SJSA1 (cell line): ENCODE measurements at regions not wholly inside any gene's neighbourhood (a gene's known extent, or its start where the extent isn't known, plus 50 kb on each side); places are given as distances from the start of the nearest gene placed in this dataset.

Experiments used
- DNase-seq, 2 experiments: peaks; one replicate each; pipeline ENCODE4 v3.0.0-alpha.2; 2015 to 2020; ENCODE audit warnings: low spot score in 2 of 2, low read depth in 1 of 2
- H3K27ac ChIP-seq: fragments of 250-450 bp; sonication (Bioruptor Pico); 2 replicates; pipeline ENCODE4 v1.5.1; 2020; ENCODE audit warnings: mild to moderate bottlenecking, moderate library complexity
- H3K27me3 ChIP-seq: fragments of 250-450 bp; sonication (Bioruptor Pico); replicated peaks from 2 replicates; pipeline ENCODE4 v1.5.1; 2020; ENCODE audit warnings: mild to moderate bottlenecking, moderate library complexity
- H3K36me3 ChIP-seq: fragments of 250-450 bp; sonication (Bioruptor Pico); 2 replicates; pipeline ENCODE4 v1.5.1; 2020; ENCODE audit warnings: mild to moderate bottlenecking
- H3K4me1 ChIP-seq: fragments of 250-450 bp; sonication (Bioruptor Pico); replicated peaks from 2 replicates; pipeline ENCODE4 v1.6.1; 2021; ENCODE audit warnings: mild to moderate bottlenecking
- H3K4me3 ChIP-seq: fragments of 250-450 bp; sonication (Bioruptor Pico); 2 replicates; pipeline ENCODE4 v1.5.1; 2020; ENCODE audit warnings: mild to moderate bottlenecking
- H3K9me3 ChIP-seq: fragments of 250-450 bp; sonication (Bioruptor Pico); replicated peaks from 2 replicates; pipeline ENCODE4 v1.5.1; 2020; ENCODE audit warnings: mild to moderate bottlenecking

DNA sequence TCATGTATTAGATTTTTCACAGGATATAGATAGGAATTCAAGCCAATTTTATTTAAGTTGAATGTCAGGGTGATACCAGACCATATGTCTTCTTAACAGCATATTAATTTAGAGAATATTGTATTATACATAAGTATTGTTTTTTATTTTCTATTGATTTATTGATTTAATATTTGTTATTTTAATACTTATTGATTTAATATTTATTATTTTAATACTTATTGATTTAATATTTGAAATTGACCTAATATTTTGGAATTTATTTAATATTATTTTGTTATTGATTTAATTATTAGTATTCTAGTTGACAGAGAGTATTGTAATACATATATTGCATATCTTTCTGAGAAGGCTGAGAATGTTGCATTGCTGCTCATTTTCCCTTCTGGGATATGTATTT is 1411.8 kb upstream of the ACO1 start:
- no peak for DNase-seq

GRCh38 chr9:30977965-30978364 is 1406.5 kb upstream of the ACO1 start:
- H3K36me3 ChIP-seq = no peaks in the 10 kb centered on the region
- DNase-seq = no peak
- no peak overlapping the region for H3K27ac ChIP-seq
- H3K4me1 ChIP-seq = no peaks in the 10 kb centered on the region
- no peaks in the 10 kb centered on the region for H3K27me3 ChIP-seq
- H3K9me3 ChIP-seq = no peaks in the 10 kb centered on the region
- H3K4me3 ChIP-seq = no peak overlapping the region

More for the DNA sequence above, 1411.8 kb upstream of the ACO1 start:
- H3K27me3 ChIP-seq = no peaks in the 10 kb centered on the region
- H3K4me1 ChIP-seq = no peaks in the 10 kb centered on the region
- no peak overlapping the region for H3K4me3 ChIP-seq
- no peaks in the 10 kb centered on the region for H3K9me3 ChIP-seq
- no peak overlapping the region for H3K27ac ChIP-seq
- H3K36me3 ChIP-seq = no peaks in the 10 kb centered on the region

DNA sequence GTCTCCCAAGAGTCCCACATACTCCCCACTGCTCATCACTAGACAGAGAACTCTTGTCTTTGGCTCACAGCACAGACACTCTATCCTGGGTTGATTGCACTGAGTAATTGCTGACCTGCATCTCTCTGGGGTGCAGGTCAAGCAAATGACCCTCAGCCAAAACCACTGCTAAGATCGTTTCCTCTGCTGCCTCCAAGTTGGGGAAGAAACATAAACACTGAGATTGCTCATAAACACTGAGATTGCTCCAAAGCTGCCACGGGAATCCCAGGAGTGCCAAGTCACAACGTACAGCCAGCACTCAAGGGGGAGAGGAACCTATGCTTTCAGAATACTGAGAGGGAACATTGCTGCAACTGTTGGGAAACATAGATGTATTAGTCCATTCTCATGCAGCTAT is 1402.1 kb upstream of the ACO1 start:
- H3K4me3 ChIP-seq = no peak overlapping the region
- H3K27me3 ChIP-seq = no peaks in the 10 kb centered on the region
- no peaks in the 10 kb centered on the region for H3K9me3 ChIP-seq
- no peak for DNase-seq
- no peaks in the 10 kb centered on the region for H3K36me3 ChIP-seq
- H3K4me1 ChIP-seq = no peaks in the 10 kb centered on the region
- no peak overlapping the region for H3K27ac ChIP-seq

GRCh38 chr9:30995956-30996738 is 1388.3 kb upstream of the ACO1 start:
- H3K36me3 ChIP-seq = no peaks in the 10 kb centered on the region
- no peak for DNase-seq

GRCh38 chr9:30996761-30997160 is 1387.7 kb upstream of the ACO1 start:
- Histone ChIP-seq H3K9me3 (no peaks in the 10 kb centered on the region), H3K27me3 (no peaks in the 10 kb centered on the region), H3K4me3 (no peak overlapping the region), H3K27ac (no peak overlapping the region), H3K36me3 (no peaks in the 10 kb centered on the region), H3K4me1 (no peaks in the 10 kb centered on the region)
- DNase-seq = no peak

More at GRCh38 chr9:30995956-30996738, 1388.3 kb upstream of the ACO1 start:
- Histone ChIP-seq H3K27me3 (no peaks in the 10 kb centered on the region), H3K4me3 (no peak overlapping the region), H3K9me3 (no peaks in the 10 kb centered on the region), H3K27ac (no peak overlapping the region), H3K4me1 (no peaks in the 10 kb centered on the region)

DNA sequence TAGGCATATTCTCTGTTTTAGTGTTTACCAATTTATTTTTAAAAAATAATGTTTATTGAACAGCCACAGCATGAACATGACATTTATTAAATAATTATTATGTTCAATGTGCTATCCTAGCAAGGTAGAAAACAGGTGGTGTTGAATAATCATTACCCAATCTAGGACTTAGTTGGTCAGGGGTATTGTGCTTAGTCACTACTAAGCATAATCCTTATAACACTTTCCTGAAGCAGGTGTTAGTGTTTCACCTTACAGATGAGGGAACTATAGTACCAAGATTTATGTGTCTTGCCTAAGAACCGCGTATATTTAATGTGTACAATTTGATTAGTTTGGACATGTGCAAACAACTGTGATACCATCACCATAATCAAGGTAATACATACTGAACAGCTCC is 1387.2 kb upstream of the ACO1 start:
- no peaks in the 10 kb centered on the region for H3K4me1 ChIP-seq
- no peak overlapping the region for H3K4me3 ChIP-seq
- H3K27ac ChIP-seq = no peak overlapping the region
- no peaks in the 10 kb centered on the region for H3K9me3 ChIP-seq
- no peak for DNase-seq
- no peaks in the 10 kb centered on the region for H3K27me3 ChIP-seq
- no peaks in the 10 kb centered on the region for H3K36me3 ChIP-seq

DNA sequence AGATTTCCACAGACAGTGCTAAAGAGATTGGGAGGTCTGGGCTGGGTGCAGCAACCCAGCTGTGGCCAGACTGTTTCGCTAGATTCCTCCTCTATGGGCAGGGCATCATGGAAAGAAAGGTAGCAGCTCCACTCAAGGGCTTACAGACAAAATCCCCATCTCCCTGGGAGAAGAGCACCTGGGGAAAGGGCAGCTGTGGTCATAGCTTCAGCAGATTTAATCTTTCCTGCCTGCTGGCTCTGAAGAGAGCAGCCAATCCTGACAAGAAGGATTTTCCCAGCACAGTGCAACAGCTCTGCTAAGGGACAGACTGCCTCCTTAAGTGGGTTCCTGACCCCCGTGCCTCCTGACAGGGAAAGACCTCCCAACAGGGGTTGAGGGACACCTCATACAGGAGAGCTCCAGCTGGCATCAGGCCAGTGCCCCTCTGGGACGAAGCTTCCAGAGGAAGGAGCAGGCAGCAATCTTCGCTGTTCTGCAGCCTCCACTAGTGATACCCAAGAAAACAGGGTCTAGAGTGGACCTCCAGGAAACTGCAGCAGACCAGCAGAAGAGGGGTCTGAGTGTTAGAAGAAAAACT is 1379.3 kb upstream of the ACO1 start:
- H3K9me3 ChIP-seq = no peaks in the 10 kb centered on the region
- DNase-seq = no peak
- H3K36me3 ChIP-seq = no peaks in the 10 kb centered on the region
- H3K4me3 ChIP-seq = no peak overlapping the region
- H3K27me3 ChIP-seq = no peaks in the 10 kb centered on the region
- H3K27ac ChIP-seq = no peak overlapping the region
- no peaks in the 10 kb centered on the region for H3K4me1 ChIP-seq

DNA sequence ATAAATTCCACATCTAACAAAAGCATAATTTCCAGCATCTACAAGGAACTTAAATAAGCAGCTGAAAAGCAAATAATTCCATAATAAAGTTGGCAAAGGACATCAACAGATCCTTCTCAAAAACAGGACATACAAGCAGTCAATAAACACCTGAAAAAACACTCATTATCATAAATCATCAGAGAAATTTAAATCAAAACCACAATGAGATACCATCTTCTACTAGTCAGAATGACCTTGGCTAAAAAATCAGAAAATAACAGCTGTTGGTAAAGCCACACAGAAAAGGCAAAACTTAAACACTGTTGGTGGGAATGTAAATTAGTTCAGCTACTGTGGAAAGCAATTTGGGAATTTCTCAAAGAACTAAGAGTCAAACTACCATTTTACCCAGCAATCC is 1371.1 kb upstream of the ACO1 start:
- Histone ChIP-seq H3K9me3 (no peaks in the 10 kb centered on the region), H3K27me3 (no peaks in the 10 kb centered on the region), H3K4me1 (no peaks in the 10 kb centered on the region), H3K4me3 (no peak overlapping the region), H3K27ac (no peak overlapping the region), H3K36me3 (no peaks in the 10 kb centered on the region)
- no peak for DNase-seq

DNA sequence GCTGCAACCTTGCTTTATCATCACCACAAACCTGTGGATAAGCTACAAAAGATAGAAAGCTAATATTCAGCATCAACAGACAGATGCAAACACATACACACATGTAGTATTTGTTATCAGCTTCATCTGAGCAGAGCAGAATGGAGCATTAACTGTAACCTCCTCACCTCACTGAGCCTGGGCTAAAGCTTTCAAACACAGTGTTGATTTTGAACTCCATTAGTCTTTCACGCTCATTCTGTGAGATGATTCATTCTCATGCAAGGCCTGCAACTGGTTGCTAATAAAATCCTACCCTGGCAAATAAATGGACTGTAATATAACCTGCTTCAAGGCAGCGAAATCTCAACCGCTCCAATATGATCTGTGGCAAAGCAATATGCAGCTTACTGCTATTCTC is 1360.6 kb upstream of the ACO1 start:
- Histone ChIP-seq H3K9me3 (no peaks in the 10 kb centered on the region), H3K36me3 (no peaks in the 10 kb centered on the region), H3K27me3 (no peaks in the 10 kb centered on the region), H3K4me1 (no peaks in the 10 kb centered on the region), H3K4me3 (no peak overlapping the region), H3K27ac (no peak overlapping the region)
- no peak for DNase-seq

- H3K27me3 ChIP-seq = no peaks in the 10 kb centered on the region
- DNase-seq = no peak
- no peaks in the 10 kb centered on the region for H3K9me3 ChIP-seq
- no peak overlapping the region for H3K4me3 ChIP-seq
- H3K27ac ChIP-seq = no peak overlapping the region
- H3K4me1 ChIP-seq = no peaks in the 10 kb centered on the region
- no peaks in the 10 kb centered on the region for H3K36me3 ChIP-seq
These were observed 1356.8 kb upstream of the ACO1 start for GRCh38 chr9:31027678-31028077.

GRCh38 chr9:31028137-31028536 is 1356.3 kb upstream of the ACO1 start:
- no peak for DNase-seq
- Histone ChIP-seq H3K9me3 (no peaks in the 10 kb centered on the region), H3K36me3 (no peaks in the 10 kb centered on the region)

GRCh38 chr9:31030741-31031202 is 1353.7 kb upstream of the ACO1 start:
- Histone ChIP-seq H3K4me1 (no peaks in the 10 kb centered on the region), H3K27me3 (no peaks in the 10 kb centered on the region), H3K27ac (no peak overlapping the region), H3K36me3 (no peaks in the 10 kb centered on the region), H3K4me3 (no peak overlapping the region), H3K9me3 (no peaks in the 10 kb centered on the region)
- DNase-seq = no peak

More at GRCh38 chr9:31028137-31028536, 1356.3 kb upstream of the ACO1 start:
- Histone ChIP-seq H3K4me1 (no peaks in the 10 kb centered on the region), H3K4me3 (no peak overlapping the region), H3K27me3 (no peaks in the 10 kb centered on the region), H3K27ac (no peak overlapping the region)

DNA sequence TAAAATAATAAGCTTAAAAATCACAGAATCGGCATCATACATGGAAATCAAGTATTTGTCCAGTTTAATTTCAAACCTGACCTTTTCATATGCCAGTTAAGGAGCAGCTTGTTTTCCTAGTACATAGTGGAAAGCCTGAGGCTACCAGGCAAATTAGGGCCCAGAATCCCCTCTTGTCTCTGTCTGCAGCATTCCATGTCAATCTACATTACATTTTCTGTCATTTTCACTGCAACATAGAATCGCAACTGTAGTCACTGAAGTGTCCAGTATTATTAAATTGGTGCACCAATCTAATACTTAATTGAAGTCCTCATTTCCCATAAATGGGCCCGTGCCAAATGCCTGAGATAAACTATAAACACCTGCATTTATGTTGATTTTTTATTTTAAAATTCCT is 1352.2 kb upstream of the ACO1 start:
- no peaks in the 10 kb centered on the region for H3K36me3 ChIP-seq
- no peak overlapping the region for H3K4me3 ChIP-seq
- no peaks in the 10 kb centered on the region for H3K9me3 ChIP-seq
- no peak for DNase-seq
- H3K4me1 ChIP-seq = no peaks in the 10 kb centered on the region
- no peak overlapping the region for H3K27ac ChIP-seq
- no peaks in the 10 kb centered on the region for H3K27me3 ChIP-seq

GRCh38 chr9:31034311-31034710 is 1350.1 kb upstream of the ACO1 start:
- DNase-seq = no peak
- H3K9me3 ChIP-seq = no peaks in the 10 kb centered on the region
- H3K4me1 ChIP-seq = no peaks in the 10 kb centered on the region
- H3K4me3 ChIP-seq = no peak overlapping the region
- H3K27ac ChIP-seq = no peak overlapping the region
- no peaks in the 10 kb centered on the region for H3K27me3 ChIP-seq
- H3K36me3 ChIP-seq = no peaks in the 10 kb centered on the region
